ENCODE measurements at regions not wholly inside any gene's neighbourhood (a gene's known extent, or its start where the extent isn't known, plus 50 kb on each side); places are given as distances from the start of the nearest gene placed in this dataset.
"Not testable (repeated sequence)": the region's sequence is repeated elsewhere in the genome, so short reads cannot be mapped to it uniquely, and the experiment has no call there.

DNA sequence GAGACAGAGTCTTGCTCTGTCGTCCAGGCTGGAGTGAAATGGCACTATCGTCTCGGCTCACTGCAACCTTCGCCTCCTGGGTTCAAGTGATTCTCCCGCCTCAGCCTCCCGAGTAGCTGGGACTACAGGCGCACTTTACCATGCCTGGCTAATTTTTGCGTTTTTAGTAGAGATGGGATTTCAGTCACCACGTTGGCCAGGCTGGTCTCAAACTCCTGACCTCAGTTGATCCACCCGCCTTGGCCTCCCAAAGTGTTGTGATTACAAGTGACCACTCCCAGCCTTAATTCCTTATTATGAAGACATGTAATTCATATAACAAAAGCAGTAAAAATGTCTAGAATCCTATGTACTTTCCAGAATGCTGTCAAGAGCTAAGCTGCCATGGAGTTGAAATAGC is 434.5 kb upstream of the ZNG1F start:
- not testable (repeated sequence) for DNase-seq (ENCODE audit: low read depth)

DNA sequence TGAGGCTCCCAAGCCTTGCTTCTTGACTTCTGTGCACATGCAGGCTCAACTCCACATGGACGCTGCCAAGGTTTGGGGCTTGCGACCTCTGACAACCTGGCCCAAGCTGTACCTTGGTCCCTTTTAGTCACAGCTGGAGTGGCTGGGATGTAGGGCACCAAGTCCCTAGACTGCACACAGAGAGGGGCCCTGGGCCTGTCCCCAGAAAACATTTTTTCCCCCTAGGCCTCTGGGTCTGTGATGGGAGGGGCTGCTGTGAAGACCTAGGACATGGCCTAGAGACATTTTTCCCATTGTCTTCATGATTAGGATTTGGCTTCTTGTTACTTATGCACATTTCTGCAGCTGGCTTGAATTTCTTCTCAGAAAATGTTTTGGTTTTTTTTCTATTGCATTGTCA is 430.1 kb upstream of the ZNG1F start:
- DNase-seq (ENCODE audit: low read depth) = not testable (repeated sequence)

DNA sequence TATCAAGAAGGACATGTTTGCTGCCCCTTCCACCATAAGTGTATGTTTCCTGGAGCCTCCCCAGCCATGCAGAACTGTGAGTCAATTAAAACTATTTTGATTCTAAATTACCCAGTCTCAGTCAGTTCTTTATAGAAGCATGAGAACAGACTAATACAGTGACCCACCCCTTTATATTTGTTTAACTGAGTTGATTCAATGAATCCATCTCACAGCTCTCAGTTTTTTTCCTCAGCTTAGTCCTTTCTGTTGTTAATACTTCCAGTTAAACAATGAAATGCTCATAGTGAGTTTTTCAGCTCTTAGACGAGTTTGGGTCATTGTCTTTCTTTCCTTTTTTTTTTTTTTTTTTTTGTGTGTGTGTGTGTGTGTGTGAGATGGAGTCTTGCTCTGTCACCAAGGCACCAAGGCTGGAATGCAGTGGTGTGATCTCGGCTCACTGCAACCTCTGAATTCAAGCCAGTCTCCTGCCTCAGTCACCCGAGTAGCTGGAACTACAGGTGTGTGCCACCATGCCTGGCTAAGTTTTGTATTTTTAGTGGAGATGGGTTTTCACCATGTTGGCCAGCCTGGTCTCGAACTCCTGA is 417.9 kb upstream of the ZNG1F start:
- not testable (repeated sequence) for DNase-seq (ENCODE audit: low read depth)

DNA sequence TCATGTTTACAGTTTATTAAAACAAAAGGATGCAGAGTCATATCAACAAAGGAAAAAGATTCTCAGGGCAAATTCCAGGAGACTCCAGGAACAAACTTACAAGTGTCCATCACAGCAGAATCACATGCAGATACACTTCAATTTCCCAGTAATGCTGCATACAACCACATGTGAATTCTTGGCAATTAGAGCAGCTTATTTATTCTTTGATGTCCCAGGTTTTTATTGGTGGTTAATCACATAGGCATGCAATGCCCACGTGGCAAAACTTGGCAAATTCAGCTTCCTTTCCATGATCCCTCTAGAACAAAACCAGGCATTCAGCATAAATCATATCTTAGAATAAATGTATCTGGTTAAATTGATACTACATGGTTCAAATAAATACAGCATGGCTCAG is 376.5 kb upstream of the ZNG1F start:
- not testable (repeated sequence) for DNase-seq (ENCODE audit: low read depth)
